ENCODE measurements at regions not wholly inside any gene's neighbourhood (a gene's known extent, or its start where the extent isn't known, plus 50 kb on each side); places are given as distances from the start of the nearest gene placed in this dataset.

DNA sequence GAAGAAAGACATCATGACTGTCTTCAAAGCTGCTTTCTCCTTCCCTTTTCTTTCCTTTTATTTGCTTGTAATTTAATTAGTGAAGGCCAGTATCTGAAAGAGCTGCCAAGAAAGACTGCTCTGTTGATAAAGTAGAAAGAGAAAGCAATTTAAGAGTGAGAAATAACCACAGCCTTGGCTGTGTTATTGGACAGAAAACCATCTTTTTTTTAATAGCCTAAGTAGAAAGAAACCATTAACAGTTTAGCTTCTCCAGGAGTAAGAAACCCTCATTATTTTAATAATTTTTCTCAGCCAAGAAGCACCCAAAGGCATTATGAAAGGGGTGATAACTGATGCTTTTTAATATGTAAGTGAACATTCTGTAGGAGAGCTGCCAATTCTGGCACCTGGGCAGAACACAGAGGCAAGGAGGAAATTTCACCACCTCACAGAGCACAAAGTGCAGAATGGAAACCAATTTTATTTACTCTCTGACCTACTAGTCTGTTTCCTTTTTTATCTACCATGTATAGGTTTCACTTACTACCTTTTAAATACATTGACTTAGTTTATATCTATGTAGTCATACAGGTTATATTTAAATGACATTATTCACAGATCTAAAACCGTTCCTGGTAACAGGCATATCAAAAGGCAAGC is 703.2 kb downstream of the MRPL39 start:
- no peak overlapping the region for H3K18ac ChIP-seq (ENCODE audit: low read depth in 1 of 2, low read length in 2 of 2)
- no peak overlapping the region for H2BK15ac ChIP-seq (ENCODE audit: low read depth, poor library complexity, severe bottlenecking)
- no peaks in the 10 kb centered on the region for H3K27me3 ChIP-seq (ENCODE audit: control insufficient read depth in 1 of 2, insufficient read depth in 1 of 2, low read length in 2 of 2)
- H2BK5ac ChIP-seq (ENCODE audit: low read depth, low read length, poor library complexity, severe bottlenecking) = no peak overlapping the region
- no peak for DNase-seq
- no peak overlapping the region for H4K8ac ChIP-seq (ENCODE audit: low read length)
- no peak overlapping the region for H2BK120ac ChIP-seq (ENCODE audit: low read depth, low read length)
- H3K14ac ChIP-seq (ENCODE audit: low read length in 2 of 2) = no peak overlapping the region
- H3K23ac ChIP-seq (ENCODE audit: low read length in 2 of 2) = no peak overlapping the region
- no peak overlapping the region for H2AFZ ChIP-seq (ENCODE audit: low read depth, low read length)
- no peak overlapping the region for H2AK5ac ChIP-seq (ENCODE audit: low read length, severe bottlenecking)
- H4K91ac ChIP-seq (ENCODE audit: low read length) = no peak overlapping the region
- no peaks in the 10 kb centered on the region for H3K4me1 ChIP-seq (ENCODE audit: control insufficient read depth, insufficient read depth, low read depth, low read length)
- H3K79me1 ChIP-seq (replicated peaks; ENCODE audit: low read length, poor library complexity, severe bottlenecking) = no peaks in the 10 kb centered on the region
- no peak overlapping the region for H2BK12ac ChIP-seq (ENCODE audit: low read length in 2 of 2)
- H3K9me3 ChIP-seq (ENCODE audit: control insufficient read depth, low read length) = peaks cover 5% of the 10 kb centered on the region
- no peaks in the 10 kb centered on the region for H3K36me3 ChIP-seq (ENCODE audit: control insufficient read depth in 1 of 2, insufficient read depth in 2 of 2, low read depth in 1 of 2, low read length in 2 of 2)
- WGBS = no CpG with 5 or more reads among the region's 1 CpG
- H3K4ac ChIP-seq (ENCODE audit: low read depth in 1 of 2, low read length in 2 of 2) = no peak overlapping the region
- H3K4me2 ChIP-seq (ENCODE audit: low read length, poor library complexity, severe bottlenecking) = no peak overlapping the region
- no peak overlapping the region for H3K9ac ChIP-seq (ENCODE audit: low read length)
- H3K27ac ChIP-seq (ENCODE audit: low read length, poor library complexity, severe bottlenecking) = no peak overlapping the region
- H3K4me3 ChIP-seq (ENCODE audit: insufficient read depth in 1 of 2, low read depth in 1 of 2, low read length in 2 of 2) = no peak overlapping the region

DNA sequence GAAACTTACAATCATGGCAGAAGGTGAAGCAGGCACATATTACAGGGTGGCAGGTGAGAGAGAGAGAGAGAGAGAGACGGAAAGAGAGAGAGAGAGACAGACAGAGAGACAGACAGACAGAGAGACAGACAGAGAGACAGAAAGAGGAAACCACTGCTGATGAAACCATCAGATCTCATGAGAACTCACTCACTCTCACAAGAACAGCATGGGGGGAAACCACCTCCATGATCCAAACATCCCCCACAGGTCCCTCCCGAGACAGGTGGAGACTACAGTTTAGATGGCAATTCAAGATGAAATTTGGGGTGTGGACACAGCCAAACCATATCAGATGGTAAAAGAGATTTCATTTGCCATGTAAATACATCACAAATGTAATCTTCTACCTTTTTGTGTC is 708.1 kb downstream of the MRPL39 start:
- Histone ChIP-seq H3K4me1 (ENCODE audit: control insufficient read depth, insufficient read depth, low read depth, low read length) (no peaks in the 10 kb centered on the region), H3K14ac (ENCODE audit: low read length in 2 of 2) (no peak overlapping the region), H2BK12ac (ENCODE audit: low read length in 2 of 2) (no peak overlapping the region), H4K91ac (ENCODE audit: low read length) (no peak overlapping the region), H3K36me3 (ENCODE audit: control insufficient read depth in 1 of 2, insufficient read depth in 2 of 2, low read depth in 1 of 2, low read length in 2 of 2) (no peaks in the 10 kb centered on the region), H2BK5ac (ENCODE audit: low read depth, low read length, poor library complexity, severe bottlenecking) (no peak overlapping the region), H2BK120ac (ENCODE audit: low read depth, low read length) (no peak overlapping the region), H4K8ac (ENCODE audit: low read length) (no peak overlapping the region), H3K23ac (ENCODE audit: low read length in 2 of 2) (no peak overlapping the region), H3K27ac (ENCODE audit: low read length, poor library complexity, severe bottlenecking) (no peak overlapping the region), H3K18ac (ENCODE audit: low read depth in 1 of 2, low read length in 2 of 2) (no peak overlapping the region), H3K4ac (ENCODE audit: low read depth in 1 of 2, low read length in 2 of 2) (no peak overlapping the region), H3K4me2 (ENCODE audit: low read length, poor library complexity, severe bottlenecking) (no peak overlapping the region), H3K9ac (ENCODE audit: low read length) (no peak overlapping the region), H3K4me3 (ENCODE audit: insufficient read depth in 1 of 2, low read depth in 1 of 2, low read length in 2 of 2) (no peak overlapping the region), H3K9me3 (ENCODE audit: control insufficient read depth, low read length) (peaks cover 5% of the 10 kb centered on the region), H2AFZ (ENCODE audit: low read depth, low read length) (no peak overlapping the region), H3K27me3 (ENCODE audit: control insufficient read depth in 1 of 2, insufficient read depth in 1 of 2, low read length in 2 of 2) (no peaks in the 10 kb centered on the region), H3K79me1 (replicated peaks; ENCODE audit: low read length, poor library complexity, severe bottlenecking) (no peaks in the 10 kb centered on the region), H2BK15ac (ENCODE audit: low read depth, poor library complexity, severe bottlenecking) (no peak overlapping the region), H2AK5ac (ENCODE audit: low read length, severe bottlenecking) (no peak overlapping the region)
- 60% methylated on average over 1 of the region's 2 CpGs for WGBS
- no peak for DNase-seq

- H2AK5ac ChIP-seq (ENCODE audit: low read length, severe bottlenecking) = no peak overlapping the region
- H2AFZ ChIP-seq (ENCODE audit: low read depth, low read length) = no peak overlapping the region
These were observed 709.4 kb downstream of the MRPL39 start for GRCh38 chr21:24897883-24898282.

DNA sequence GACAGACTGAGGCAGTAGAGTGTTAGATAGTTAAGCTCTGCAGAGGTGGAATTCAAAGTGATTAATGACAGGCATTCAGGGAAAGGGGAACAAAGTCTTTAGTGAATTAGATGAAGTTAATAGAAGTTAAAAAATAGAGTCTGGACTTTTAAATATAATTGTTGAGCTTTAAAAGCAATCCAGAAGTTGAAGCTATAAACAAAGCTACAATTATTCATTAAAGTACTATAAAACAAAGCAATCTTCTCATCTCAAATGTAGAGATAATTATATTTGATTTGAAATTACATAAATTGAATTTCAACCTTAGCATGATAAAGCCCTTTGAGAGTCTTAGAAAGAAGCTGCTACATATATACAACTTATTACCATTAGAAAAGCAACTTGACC is 710.6 kb downstream of the MRPL39 start:
- Histone ChIP-seq H4K91ac (ENCODE audit: low read length) (no peak overlapping the region), H3K4me3 (ENCODE audit: insufficient read depth in 1 of 2, low read depth in 1 of 2, low read length in 2 of 2) (no peak overlapping the region), H3K4me1 (ENCODE audit: control insufficient read depth, insufficient read depth, low read depth, low read length) (no peaks in the 10 kb centered on the region), H3K4ac (ENCODE audit: low read depth in 1 of 2, low read length in 2 of 2) (no peak overlapping the region), H2BK5ac (ENCODE audit: low read depth, low read length, poor library complexity, severe bottlenecking) (no peak overlapping the region), H2BK120ac (ENCODE audit: low read depth, low read length) (no peak overlapping the region), H3K9ac (ENCODE audit: low read length) (no peak overlapping the region), H2BK12ac (ENCODE audit: low read length in 2 of 2) (no peak overlapping the region), H3K27ac (ENCODE audit: low read length, poor library complexity, severe bottlenecking) (no peak overlapping the region), H3K27me3 (ENCODE audit: control insufficient read depth in 1 of 2, insufficient read depth in 1 of 2, low read length in 2 of 2) (no peaks in the 10 kb centered on the region), H2AK5ac (ENCODE audit: low read length, severe bottlenecking) (no peak overlapping the region), H3K79me1 (replicated peaks; ENCODE audit: low read length, poor library complexity, severe bottlenecking) (no peaks in the 10 kb centered on the region), H3K9me3 (ENCODE audit: control insufficient read depth, low read length) (peaks cover 5% of the 10 kb centered on the region), H3K14ac (ENCODE audit: low read length in 2 of 2) (no peak overlapping the region), H3K18ac (ENCODE audit: low read depth in 1 of 2, low read length in 2 of 2) (no peak overlapping the region), H3K23ac (ENCODE audit: low read length in 2 of 2) (no peak overlapping the region), H3K36me3 (ENCODE audit: control insufficient read depth in 1 of 2, insufficient read depth in 2 of 2, low read depth in 1 of 2, low read length in 2 of 2) (no peaks in the 10 kb centered on the region), H4K8ac (ENCODE audit: low read length) (no peak overlapping the region), H2AFZ (ENCODE audit: low read depth, low read length) (no peak overlapping the region), H3K4me2 (ENCODE audit: low read length, poor library complexity, severe bottlenecking) (no peak overlapping the region), H2BK15ac (ENCODE audit: low read depth, poor library complexity, severe bottlenecking) (no peak overlapping the region)
- DNase-seq = no peak

More at GRCh38 chr21:24897883-24898282, 709.4 kb downstream of the MRPL39 start:
- Histone ChIP-seq H2BK12ac (ENCODE audit: low read length in 2 of 2) (no peak overlapping the region), H3K79me1 (replicated peaks; ENCODE audit: low read length, poor library complexity, severe bottlenecking) (no peaks in the 10 kb centered on the region), H3K4ac (ENCODE audit: low read depth in 1 of 2, low read length in 2 of 2) (no peak overlapping the region), H3K23ac (ENCODE audit: low read length in 2 of 2) (no peak overlapping the region), H3K9ac (ENCODE audit: low read length) (no peak overlapping the region), H4K8ac (ENCODE audit: low read length) (no peak overlapping the region), H2BK5ac (ENCODE audit: low read depth, low read length, poor library complexity, severe bottlenecking) (no peak overlapping the region), H3K14ac (ENCODE audit: low read length in 2 of 2) (no peak overlapping the region), H3K27ac (ENCODE audit: low read length, poor library complexity, severe bottlenecking) (no peak overlapping the region), H2BK15ac (ENCODE audit: low read depth, poor library complexity, severe bottlenecking) (no peak overlapping the region), H3K18ac (ENCODE audit: low read depth in 1 of 2, low read length in 2 of 2) (no peak overlapping the region), H3K36me3 (ENCODE audit: control insufficient read depth in 1 of 2, insufficient read depth in 2 of 2, low read depth in 1 of 2, low read length in 2 of 2) (no peaks in the 10 kb centered on the region), H2BK120ac (ENCODE audit: low read depth, low read length) (no peak overlapping the region), H4K91ac (ENCODE audit: low read length) (no peak overlapping the region), H3K4me2 (ENCODE audit: low read length, poor library complexity, severe bottlenecking) (no peak overlapping the region), H3K4me3 (ENCODE audit: insufficient read depth in 1 of 2, low read depth in 1 of 2, low read length in 2 of 2) (no peak overlapping the region), H3K9me3 (ENCODE audit: control insufficient read depth, low read length) (peaks cover 5% of the 10 kb centered on the region), H3K27me3 (ENCODE audit: control insufficient read depth in 1 of 2, insufficient read depth in 1 of 2, low read length in 2 of 2) (no peaks in the 10 kb centered on the region), H3K4me1 (ENCODE audit: control insufficient read depth, insufficient read depth, low read depth, low read length) (no peaks in the 10 kb centered on the region)
- WGBS = no CpG with 5 or more reads among the region's 1 CpG
- DNase-seq = no peak

Data from mesenchymal stem cell (in vitro differentiated cells and primary cell).